ENCODE measurements at regions not wholly inside any gene's neighbourhood (a gene's known extent, or its start where the extent isn't known, plus 50 kb on each side); places are given as distances from the start of the nearest gene placed in this dataset.

- Histone ChIP-seq H3K27me3 (ENCODE audit: control insufficient read depth, insufficient read depth, low read length) (no peaks in the 10 kb centered on the region), H3K9me3 (ENCODE audit: control insufficient read depth in 2 of 3, insufficient read depth in 1 of 3, low read length in 3 of 3) (no peaks in the 10 kb centered on the region), H3K36me3 (ENCODE audit: control insufficient read depth in 2 of 3, insufficient read depth in 3 of 3, low read length in 3 of 3) (no peaks in the 10 kb centered on the region), H3K4me3 (ENCODE audit: low read length in 3 of 3) (no peak overlapping the region), H3K27ac (ENCODE audit: low read depth in 2 of 2, low read length in 2 of 2) (no peak overlapping the region), H3K4me1 (ENCODE audit: control insufficient read depth in 2 of 3, insufficient read depth in 2 of 3, low read depth in 1 of 3, low read length in 3 of 3) (peaks cover 0 to 4% (median 3%) of the 10 kb centered on the region in 3 donors), H3K9ac (ENCODE audit: low read length in 3 of 3) (no peak overlapping the region)
- peak in 2 of 5 donors; percentile 6 to 11 for DNase-seq
- intact Hi-C loops (cut with DNase I), result no loop called here
- TF ChIP-seq CTCF (IDR thresholded peaks at IDR 0.05; ENCODE audit: borderline replicate concordance, extremely low read depth, insufficient read depth), result no peak
- no peak for FAIRE-seq
Measured at GRCh38 chr15:45849136-45849535, 214.3 kb downstream of the SQOR start.

GRCh38 chr15:45854455-45855202, 219.8 kb downstream of the SQOR start:
- Histone ChIP-seq H3K4me3 (ENCODE audit: low read length in 3 of 3) (no peak overlapping the region), H3K9me3 (ENCODE audit: control insufficient read depth in 2 of 3, insufficient read depth in 1 of 3, low read length in 3 of 3) (no peaks in the 10 kb centered on the region), H3K36me3 (ENCODE audit: control insufficient read depth in 2 of 3, insufficient read depth in 3 of 3, low read length in 3 of 3) (no peaks in the 10 kb centered on the region), H3K27me3 (ENCODE audit: control insufficient read depth, insufficient read depth, low read length) (no peaks in the 10 kb centered on the region), H3K27ac (ENCODE audit: low read depth in 2 of 2, low read length in 2 of 2) (no peak overlapping the region), H3K4me1 (ENCODE audit: control insufficient read depth in 2 of 3, insufficient read depth in 2 of 3, low read depth in 1 of 3, low read length in 3 of 3) (no peaks in the 10 kb centered on the region), H3K9ac (ENCODE audit: low read length in 3 of 3) (no peak overlapping the region)
- TF ChIP-seq CTCF (IDR thresholded peaks at IDR 0.05; ENCODE audit: borderline replicate concordance, extremely low read depth, insufficient read depth), result no peak
- intact Hi-C loops (cut with DNase I), result no loop called here
- FAIRE-seq (no peak), DNase-seq (no peak)

GRCh38 chr15:45855210-45855906, 220.5 kb downstream of the SQOR start:
- H3K27me3 ChIP-seq (ENCODE audit: control insufficient read depth, insufficient read depth, low read length), result no peaks in the 10 kb centered on the region
- H3K9me3 ChIP-seq (ENCODE audit: control insufficient read depth in 2 of 3, insufficient read depth in 1 of 3, low read length in 3 of 3), result no peaks in the 10 kb centered on the region
- DNase-seq (no peak), FAIRE-seq (no peak)
- no peaks in the 10 kb centered on the region for H3K4me1 ChIP-seq (ENCODE audit: control insufficient read depth in 2 of 3, insufficient read depth in 2 of 3, low read depth in 1 of 3, low read length in 3 of 3)
- no peak overlapping the region for H3K9ac ChIP-seq (ENCODE audit: low read length in 3 of 3)
- intact Hi-C loops (cut with DNase I), result no loop called here
- TF ChIP-seq CTCF (IDR thresholded peaks at IDR 0.05; ENCODE audit: borderline replicate concordance, extremely low read depth, insufficient read depth), result no peak
- H3K27ac ChIP-seq (ENCODE audit: low read depth in 2 of 2, low read length in 2 of 2), result no peak overlapping the region
- no peaks in the 10 kb centered on the region for H3K36me3 ChIP-seq (ENCODE audit: control insufficient read depth in 2 of 3, insufficient read depth in 3 of 3, low read length in 3 of 3)
- no peak overlapping the region for H3K4me3 ChIP-seq (ENCODE audit: low read length in 3 of 3)
